Stimulated activated memory B cell treated with anti-CD40 and anti-IgM and Interleukin-4, amounts not matched to agents 10 μg/mL and 1 μg/mL and 100 μg/mL, for 72 hours (primary cell): ENCODE measurements at regions not wholly inside any gene's neighbourhood (a gene's known extent, or its start where the extent isn't known, plus 50 kb on each side); places are given as distances from the start of the nearest gene placed in this dataset.
A peak's percentile ranks its signal among the peaks of the same experiment; 100 is the strongest.
"Not testable (repeated sequence)": the region's sequence is repeated elsewhere in the genome, so short reads cannot be mapped to it uniquely, and the experiment has no call there.

ENCODE experiments used
- ATAC-seq: fragments of 150-1000 bp; cut with Tn5 transposase; 2 replicates; pipeline ENCODE4 v1.10.0; 2021
- H3K27ac Mint-ChIP-seq: one replicate; pipeline ENCODE4 v1.8.0; 2022; ENCODE audit warnings: mild to moderate bottlenecking, mixed read lengths
- H3K27me3 Mint-ChIP-seq: one replicate; pipeline ENCODE4 v1.8.0; 2022; ENCODE audit warnings: mixed read lengths
- H3K36me3 Mint-ChIP-seq: one replicate; pipeline ENCODE4 v1.8.0; 2022; ENCODE audit warnings: mixed read lengths
- H3K4me1 Mint-ChIP-seq: one replicate; pipeline ENCODE4 v1.8.0; 2022; ENCODE audit warnings: mixed read lengths
- H3K4me3 Mint-ChIP-seq: one replicate; pipeline ENCODE4 v1.8.0; 2022; ENCODE audit warnings: mild to moderate bottlenecking, moderate library complexity, mixed read lengths
- H3K9me3 Mint-ChIP-seq: one replicate; pipeline ENCODE4 v1.8.0; 2022; ENCODE audit warnings: mixed read lengths

DNA sequence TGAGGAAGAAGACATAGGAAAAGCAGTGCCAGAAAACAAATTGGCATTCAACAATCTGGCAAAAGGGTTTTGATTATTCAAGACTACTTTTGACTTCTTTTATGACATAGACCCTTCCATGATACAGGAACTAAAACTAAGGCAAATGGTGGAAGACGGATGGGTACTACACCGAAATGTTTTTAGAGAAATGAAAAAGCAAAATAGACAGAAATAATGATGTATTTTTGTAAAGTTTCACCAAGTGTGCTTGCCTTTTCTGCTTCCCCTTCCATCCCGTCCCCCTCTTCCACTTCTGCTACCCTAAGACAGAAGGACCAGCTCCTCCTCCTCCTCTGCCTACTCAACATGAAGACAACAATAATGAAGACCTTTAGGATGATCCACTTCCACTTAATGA is 53.4 kb upstream of the PARP8 start:
- H3K4me3 Mint-ChIP-seq, ATAC-seq, H3K27me3 Mint-ChIP-seq, H3K36me3 Mint-ChIP-seq, H3K9me3 Mint-ChIP-seq: not testable (repeated sequence)
- H3K4me1 Mint-ChIP-seq: peaks cover 21% of the 10 kb centered on the region
- peak overlapping the region; percentile 40 for H3K27ac Mint-ChIP-seq
